Type B pancreatic cell (in vitro differentiated cells): ENCODE measurements at regions not wholly inside any gene's neighbourhood (a gene's known extent, or its start where the extent isn't known, plus 50 kb on each side); places are given as distances from the start of the nearest gene placed in this dataset.

Experiments
- DNase-seq: peaks from one replicate; pipeline ENCODE4 v3.0.0; 2021; ENCODE audit warnings: mixed read lengths; ENCODE audit not compliant: unreplicated experiment; ENCODE audit errors: extremely low spot score
- H3K27ac Mint-ChIP-seq: 2 replicates; pipeline ENCODE4 v1.8.0; 2021; ENCODE audit warnings: mild to moderate bottlenecking, mixed read lengths
- H3K27me3 Mint-ChIP-seq: 2 replicates; pipeline ENCODE4 v1.8.0; 2021; ENCODE audit warnings: mixed read lengths
- H3K36me3 Mint-ChIP-seq: 2 replicates; pipeline ENCODE4 v1.8.0; 2021; ENCODE audit warnings: mixed read lengths
- H3K4me1 Mint-ChIP-seq: one replicate; pipeline ENCODE4 v1.8.0; 2021; ENCODE audit warnings: mixed read lengths; ENCODE audit not compliant: unreplicated experiment
- H3K4me3 Mint-ChIP-seq: 2 replicates; pipeline ENCODE4 v1.8.0; 2021; ENCODE audit warnings: mild to moderate bottlenecking, mixed read lengths
- H3K9me3 Mint-ChIP-seq: 2 replicates; pipeline ENCODE4 v1.8.0; 2021; ENCODE audit warnings: mixed read lengths
- CTCF ChIP-seq: fragments of 200-600 bp; sonication (generic); conservative IDR thresholded peaks from 2 replicates; pipeline ENCODE4 v1.5.0; 2021; ENCODE audit warnings: antibody characterized with exemption, mild to moderate bottlenecking

GRCh38 chr10:123429706-123430221 is 236.4 kb upstream of the GPR26 start:
- H3K4me1 Mint-ChIP-seq = peaks cover 19% of the 10 kb centered on the region
- no peak for TF ChIP-seq CTCF
- peaks cover 91% of the 10 kb centered on the region for H3K27me3 Mint-ChIP-seq
- H3K4me3 Mint-ChIP-seq = peak overlapping the region; percentile 15
- no peak for DNase-seq
- peaks cover 5% of the 10 kb centered on the region for H3K36me3 Mint-ChIP-seq
- no peak overlapping the region for H3K27ac Mint-ChIP-seq
- no peaks in the 10 kb centered on the region for H3K9me3 Mint-ChIP-seq

GRCh38 chr10:123433539-123433938 is 232.6 kb upstream of the GPR26 start:
- no peaks in the 10 kb centered on the region for H3K9me3 Mint-ChIP-seq
- H3K27me3 Mint-ChIP-seq = peaks cover 88% of the 10 kb centered on the region
- H3K4me3 Mint-ChIP-seq = no peak overlapping the region
- peaks cover 5% of the 10 kb centered on the region for H3K36me3 Mint-ChIP-seq
- no peak for DNase-seq
- TF ChIP-seq CTCF = no peak
- no peak overlapping the region for H3K27ac Mint-ChIP-seq
- H3K4me1 Mint-ChIP-seq = peaks cover 14% of the 10 kb centered on the region

GRCh38 chr10:123434435-123435039 is 231.6 kb upstream of the GPR26 start:
- Mint-ChIP-seq H3K4me1 (peaks cover 6% of the 10 kb centered on the region), H3K4me3 (no peak overlapping the region), H3K27me3 (peaks cover 86% of the 10 kb centered on the region), H3K27ac (no peak overlapping the region), H3K36me3 (peaks cover 5% of the 10 kb centered on the region), H3K9me3 (no peaks in the 10 kb centered on the region)
- no peak for DNase-seq
- TF ChIP-seq CTCF = no peak

GRCh38 chr10:123442901-123443300 is 223.3 kb upstream of the GPR26 start:
- Mint-ChIP-seq H3K4me1 (no peaks in the 10 kb centered on the region), H3K27ac (no peak overlapping the region), H3K9me3 (no peaks in the 10 kb centered on the region), H3K27me3 (peaks cover 84% of the 10 kb centered on the region), H3K4me3 (no peak overlapping the region), H3K36me3 (no peaks in the 10 kb centered on the region)
- DNase-seq = no peak
- no peak for TF ChIP-seq CTCF

GRCh38 chr10:123443924-123444323 is 222.2 kb upstream of the GPR26 start:
- H3K36me3 Mint-ChIP-seq = no peaks in the 10 kb centered on the region
- H3K4me3 Mint-ChIP-seq = no peak overlapping the region
- H3K9me3 Mint-ChIP-seq = no peaks in the 10 kb centered on the region
- TF ChIP-seq CTCF = no peak
- peaks cover 78% of the 10 kb centered on the region for H3K27me3 Mint-ChIP-seq
- no peak for DNase-seq
- no peaks in the 10 kb centered on the region for H3K4me1 Mint-ChIP-seq
- no peak overlapping the region for H3K27ac Mint-ChIP-seq
